DMS153 (cell line): ENCODE measurements at regions not wholly inside any gene's neighbourhood (a gene's known extent, or its start where the extent isn't known, plus 50 kb on each side); places are given as distances from the start of the nearest gene placed in this dataset.

Experiments
- DNase-seq: peaks from one replicate; lab custom pipeline; 2025; lab: John Stamatoyannopoulos, UW

DNA sequence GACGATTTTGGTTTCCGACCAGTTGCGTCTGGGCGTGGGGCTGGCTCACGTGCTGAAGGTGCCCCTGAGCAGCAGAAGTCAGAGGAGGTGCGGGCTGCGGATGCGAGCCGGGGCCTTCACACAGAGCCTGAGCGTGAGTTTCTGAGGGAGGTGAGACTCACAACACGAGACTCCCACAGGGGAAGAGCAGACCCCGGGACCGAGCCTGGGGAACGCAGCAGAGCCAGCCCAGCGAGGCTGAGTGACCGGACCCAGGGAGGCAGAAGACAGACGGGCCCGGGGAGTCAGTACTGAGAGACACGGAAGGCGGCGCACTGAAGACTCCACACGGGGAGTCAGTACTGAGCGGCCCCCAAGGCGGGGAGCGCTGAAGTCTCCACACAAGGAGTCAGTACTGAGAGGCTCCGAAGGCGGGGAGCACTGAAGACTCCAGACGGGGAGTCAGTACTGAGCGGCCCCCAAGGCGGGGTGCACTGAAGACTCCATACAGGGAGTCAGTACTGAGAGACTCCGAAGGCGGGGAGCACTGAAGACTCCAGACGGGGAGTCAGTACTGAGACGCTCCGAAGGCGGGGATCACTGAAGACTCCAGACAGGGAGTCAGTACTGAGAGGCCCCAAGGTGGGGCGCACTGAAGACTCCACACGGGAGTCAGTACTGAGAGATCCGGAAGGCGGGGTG is 77.8 kb downstream of the DLL1 start:
- no peak for DNase-seq

DNA sequence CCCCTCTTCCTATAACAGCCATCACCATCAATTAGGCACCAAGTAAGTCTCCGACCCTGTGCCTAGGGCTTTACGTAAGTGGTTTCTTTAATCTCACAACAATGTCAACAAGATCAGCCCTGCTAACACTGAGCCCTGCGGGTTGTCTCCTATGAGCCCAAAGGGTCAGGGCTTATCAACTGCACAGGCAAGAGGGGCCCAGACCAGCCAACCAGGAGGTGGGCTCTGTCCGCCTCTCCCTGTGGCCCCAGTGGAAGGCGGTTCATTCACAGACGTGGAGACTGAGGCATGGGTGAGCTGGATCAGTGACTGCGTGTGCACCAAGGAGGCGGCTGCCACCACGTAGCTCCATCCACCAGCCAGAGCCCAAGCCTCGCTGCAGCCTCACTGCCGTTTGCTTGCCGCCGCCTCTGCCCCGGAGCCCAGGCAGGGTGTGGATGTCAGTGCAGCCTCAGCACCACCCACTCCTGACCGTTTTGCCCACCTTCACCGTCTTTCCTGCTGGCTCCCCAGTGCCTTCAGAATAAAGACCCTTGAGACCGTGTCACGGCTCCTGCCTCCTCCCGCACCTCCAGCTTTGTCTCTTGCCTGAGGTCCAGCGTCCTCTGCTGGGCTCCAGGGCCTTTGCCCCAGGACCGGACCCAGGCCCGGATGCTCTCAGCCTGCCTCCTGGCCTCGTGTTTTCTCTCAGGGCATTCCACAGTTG is 78.7 kb downstream of the DLL1 start:
- no peak for DNase-seq

DNA sequence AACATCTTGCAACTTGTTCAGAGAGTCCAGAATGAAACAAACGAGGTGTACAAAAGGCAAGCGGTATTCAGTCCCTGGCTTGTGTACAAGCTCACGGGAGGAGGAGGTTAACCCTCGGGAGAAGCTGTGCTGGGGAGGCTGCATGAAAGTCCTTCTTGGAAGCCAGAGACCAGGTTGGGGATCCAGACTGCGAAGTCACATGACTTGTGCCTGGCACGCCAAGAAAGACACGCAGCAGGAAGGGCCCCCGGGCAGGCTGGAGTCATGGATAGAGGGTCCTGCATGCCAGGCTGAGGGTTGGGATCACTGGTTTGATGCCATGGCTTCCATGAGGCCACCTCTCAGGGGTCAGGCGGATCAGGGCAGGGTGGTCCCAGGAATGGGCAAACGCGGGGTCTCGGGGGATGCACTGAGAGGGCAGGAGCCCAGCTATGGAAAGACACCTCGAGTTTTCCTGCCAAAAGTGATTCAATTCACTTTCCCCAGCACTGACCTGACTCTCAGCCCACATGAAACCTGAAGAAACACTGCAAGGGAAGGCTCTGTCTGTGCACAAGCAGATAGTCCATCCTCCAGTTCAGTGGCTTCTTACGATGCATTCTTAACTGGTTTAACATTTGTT is 79.4 kb downstream of the DLL1 start:
- no peak for DNase-seq

DNA sequence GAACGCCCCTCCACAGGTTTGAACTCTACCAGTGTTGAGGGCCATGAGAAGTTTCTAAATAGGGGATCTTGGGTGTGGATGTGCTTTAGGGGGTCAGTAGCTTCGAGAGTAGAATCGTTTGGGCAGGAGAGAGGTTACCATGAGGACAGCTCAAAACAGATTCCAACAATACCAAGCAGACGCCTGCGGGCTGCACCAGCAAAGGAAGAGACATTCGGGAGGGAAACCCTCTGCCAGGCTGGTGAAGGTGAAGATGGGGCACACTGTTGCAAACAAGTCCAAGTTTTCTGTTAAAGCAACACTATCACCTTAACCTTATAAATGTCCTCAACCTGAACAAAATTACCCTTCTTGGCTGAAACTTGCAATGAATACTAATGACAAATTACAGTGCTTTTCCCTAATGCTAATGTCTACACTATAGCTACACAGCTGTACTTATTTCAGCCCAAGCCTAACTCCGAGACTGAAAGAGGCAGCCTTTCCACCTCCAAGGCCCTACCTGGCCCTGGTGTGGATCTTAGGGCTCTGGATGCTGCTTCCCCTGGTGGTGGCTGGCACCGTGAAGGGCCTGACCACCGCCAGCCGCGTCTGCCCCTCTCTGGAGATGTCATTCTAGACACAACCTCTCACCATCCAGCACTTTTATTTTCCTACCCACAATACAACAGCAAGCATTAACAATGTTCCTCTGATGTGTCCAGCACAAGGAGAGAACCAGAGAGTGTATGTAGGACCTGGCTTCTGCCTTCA is 80.1 kb downstream of the DLL1 start:
- DNase-seq: no peak

DNA sequence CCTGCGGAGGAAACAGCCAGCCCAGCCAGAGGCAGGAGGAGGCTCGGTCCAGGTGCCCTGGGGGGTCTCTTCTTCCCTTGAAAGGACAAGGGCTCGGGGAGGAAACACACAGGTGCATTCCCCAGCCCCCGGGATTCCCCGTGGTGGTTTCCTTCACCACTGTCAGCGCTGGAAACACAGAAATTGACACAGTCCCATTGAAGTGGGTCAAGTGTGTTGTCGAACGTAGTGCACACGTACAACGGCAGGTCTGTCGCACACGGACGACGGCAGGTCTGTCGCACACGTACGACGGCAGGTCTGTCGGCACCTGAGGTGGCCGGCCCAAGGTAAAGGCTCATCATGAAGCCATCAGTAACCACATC is 80.9 kb downstream of the DLL1 start:
- no peak for DNase-seq

DNA sequence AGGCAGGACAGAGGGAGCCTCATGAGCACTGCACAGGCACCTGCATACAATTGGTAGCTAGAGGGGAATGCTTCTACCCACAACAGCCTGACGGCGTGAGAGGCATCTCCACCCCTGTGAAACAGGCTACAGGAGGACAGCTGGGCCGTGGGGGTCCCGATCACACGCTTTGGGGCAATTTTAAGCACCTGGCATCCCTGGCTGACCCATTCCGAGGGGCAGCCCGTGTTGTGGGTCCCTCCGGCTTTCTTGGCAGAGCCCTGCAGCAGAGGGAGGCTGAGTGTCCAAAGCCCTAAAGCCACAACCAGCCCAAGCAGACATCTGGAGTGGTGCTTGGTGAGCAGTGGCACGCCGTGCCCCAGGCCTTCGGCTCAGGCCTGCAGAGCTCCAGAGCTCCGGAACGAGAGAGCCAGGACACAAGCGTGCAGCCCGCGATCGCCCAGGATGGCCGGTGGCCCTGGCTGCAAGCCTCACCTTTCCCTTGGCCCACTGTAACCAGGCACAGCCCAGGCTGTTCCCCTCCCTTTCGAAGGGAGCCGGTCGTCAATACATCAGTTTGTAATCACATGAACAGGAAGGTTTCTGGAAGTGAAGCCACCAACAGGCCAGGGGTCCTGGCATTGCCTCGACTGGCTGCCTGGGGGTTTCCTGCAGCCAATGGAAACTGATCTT is 81.4 kb downstream of the DLL1 start:
- DNase-seq: no peak

DNA sequence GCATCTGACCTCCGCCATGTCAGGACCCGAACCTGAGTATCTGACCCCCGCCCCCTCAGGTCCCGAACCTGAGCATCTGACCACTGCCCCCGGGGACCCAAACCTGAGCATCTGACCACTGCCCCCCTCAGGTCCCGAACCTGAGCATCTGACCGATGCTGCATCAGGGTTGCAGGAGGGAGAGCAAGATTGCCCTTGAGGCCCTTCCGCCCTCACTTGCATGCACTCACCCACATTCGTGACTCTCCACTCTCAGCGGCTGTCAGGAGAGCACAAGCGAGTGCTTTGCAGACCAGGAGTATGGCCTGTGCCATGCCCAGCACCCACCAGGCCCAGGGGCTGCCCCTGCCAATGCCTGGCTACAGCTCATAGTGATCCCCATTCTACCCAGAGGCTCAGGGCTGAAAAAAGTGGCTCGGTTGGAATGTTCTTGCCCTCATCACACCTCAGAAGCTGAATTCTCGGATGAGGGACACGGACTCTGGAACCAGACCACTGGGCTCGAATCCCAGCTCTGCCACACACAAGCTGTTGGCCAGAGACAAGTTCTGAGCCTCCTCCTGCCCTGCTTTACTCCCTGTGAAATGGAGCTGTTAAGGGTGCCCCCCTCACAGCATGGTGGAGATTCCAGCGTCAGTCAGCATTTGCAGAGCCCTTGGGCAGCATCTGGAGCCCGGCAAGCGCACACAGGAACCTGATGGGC is 82.1 kb downstream of the DLL1 start:
- DNase-seq: no peak

DNA sequence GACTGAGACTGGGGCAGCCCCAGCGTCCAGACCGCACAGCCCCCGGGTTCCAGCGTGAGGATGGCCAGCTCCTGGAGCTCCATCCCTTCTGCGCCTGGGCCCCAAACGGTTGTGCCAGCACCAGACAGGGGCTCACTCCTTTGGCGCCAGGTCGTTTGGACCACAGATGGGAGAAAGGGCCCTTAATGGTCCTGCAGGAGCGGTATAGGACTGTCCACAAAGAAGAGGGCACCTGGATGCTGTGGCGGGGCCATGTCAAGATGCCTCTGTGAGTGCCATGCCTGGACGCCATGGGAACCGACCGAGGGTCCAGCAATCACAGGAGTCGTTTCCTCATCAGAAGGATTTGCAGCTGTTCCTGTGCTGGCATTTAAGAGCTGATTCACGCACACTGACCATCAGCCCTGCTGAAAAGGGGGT is 82.7 kb downstream of the DLL1 start:
- DNase-seq: no peak

DNA sequence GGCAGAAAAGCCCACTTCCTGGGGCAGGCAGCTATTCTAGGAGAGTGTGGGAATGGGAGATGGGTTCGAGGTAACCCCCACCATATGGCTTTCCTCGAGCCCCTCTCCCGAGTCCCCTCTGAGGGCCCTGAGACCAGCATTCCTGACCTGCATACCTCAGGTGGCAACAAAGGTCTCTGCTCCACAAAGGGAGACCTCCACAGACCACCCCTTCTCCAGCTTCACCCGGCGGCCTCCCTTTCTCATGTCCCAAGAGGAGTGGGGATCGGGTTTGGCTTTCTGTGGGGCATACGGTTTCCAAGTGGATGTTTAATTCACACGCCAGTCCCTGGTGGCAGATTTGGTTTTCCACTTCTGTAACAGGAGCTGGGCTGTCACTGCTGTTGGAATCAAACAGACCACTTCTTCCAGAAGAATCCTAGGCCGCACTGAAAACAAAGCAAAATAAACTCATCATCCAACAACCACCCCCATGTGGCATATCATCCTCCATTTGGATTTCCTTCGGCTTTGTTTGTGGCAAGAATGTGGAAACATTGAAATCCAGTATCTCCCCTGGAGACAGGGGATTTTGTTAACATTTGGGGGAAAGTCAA is 83.2 kb downstream of the DLL1 start:
- no peak for DNase-seq

DNA sequence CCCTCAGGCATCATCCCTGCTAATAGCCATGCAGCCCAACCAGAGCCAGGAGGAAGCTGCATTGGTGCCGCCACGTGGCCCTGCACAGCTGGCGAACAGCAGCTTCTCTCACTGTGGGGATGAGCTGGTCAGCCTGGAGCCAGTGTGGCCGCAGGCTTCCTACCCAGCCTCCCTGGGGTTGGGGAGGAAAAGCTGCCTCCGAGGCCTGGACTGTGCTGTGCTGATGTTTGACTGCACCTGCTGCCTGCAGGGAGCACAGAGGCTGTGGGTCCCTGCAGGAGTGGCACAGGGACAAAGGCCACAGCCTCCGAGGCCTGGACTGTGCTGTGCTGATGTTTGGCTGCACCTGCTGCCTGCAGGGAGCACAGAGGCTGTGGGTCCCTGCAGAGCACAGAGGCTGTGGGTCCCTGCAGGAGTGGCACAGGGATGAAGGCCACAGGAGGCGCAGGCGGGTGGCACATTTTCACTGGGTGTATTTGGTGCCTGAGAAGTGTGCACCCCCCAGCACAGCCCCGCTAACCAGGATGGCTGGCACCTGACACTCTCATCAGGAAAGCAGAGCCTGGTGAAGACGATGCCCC is 83.9 kb downstream of the DLL1 start:
- DNase-seq: no peak

DNA sequence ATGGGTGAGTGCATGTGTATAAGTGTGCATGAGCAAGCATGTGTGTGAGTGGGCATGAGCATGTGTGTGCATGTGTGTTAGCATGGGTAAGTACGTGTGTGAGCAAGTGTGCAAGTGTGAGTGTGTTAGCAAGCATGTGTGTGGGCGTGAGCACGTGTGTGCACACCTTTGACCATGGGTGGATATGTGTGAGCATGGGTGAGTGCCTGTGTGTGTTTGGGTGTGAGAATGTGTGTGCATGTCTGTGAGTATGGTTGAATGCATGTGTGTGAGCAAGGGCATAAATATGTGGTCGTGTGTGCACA is 84.6 kb downstream of the DLL1 start:
- DNase-seq: no peak

DNA sequence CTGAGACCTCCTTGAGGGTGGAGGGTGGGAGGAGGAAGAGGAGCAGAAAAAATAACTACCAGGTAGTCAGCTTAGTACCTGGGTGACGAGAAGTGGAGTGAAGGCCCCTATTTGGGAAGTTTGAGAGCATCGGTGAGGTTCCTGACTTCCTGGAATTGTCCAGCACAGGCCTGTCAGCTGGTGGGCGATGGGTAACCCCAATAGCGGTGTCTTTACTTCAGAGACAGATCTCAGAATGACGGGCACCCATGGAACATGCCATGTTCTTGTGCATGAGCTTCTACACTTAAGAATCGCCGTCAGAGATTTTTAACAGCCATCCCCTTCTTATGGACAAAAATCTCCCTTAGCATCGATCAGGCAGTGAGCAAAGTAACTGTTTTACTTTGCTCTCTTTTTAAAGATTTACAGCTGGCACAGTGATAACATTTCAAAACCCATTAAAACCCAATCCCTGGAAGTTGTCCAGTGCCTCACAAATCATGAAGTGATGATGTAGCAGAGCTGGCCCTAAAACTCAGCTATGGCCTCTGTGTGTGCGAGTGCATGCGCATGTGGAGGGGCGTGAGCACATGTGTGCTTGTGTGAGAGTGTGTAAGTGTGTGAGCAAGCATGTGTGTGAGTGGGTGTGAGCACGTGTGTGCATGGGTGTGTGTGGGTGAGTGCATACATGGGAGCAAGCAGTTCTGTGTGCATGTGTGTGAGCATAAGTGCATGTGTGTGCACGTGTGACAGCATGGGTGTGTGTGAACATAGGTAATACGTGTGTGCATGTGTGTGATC is 85.2 kb downstream of the DLL1 start:
- DNase-seq: no peak

DNA sequence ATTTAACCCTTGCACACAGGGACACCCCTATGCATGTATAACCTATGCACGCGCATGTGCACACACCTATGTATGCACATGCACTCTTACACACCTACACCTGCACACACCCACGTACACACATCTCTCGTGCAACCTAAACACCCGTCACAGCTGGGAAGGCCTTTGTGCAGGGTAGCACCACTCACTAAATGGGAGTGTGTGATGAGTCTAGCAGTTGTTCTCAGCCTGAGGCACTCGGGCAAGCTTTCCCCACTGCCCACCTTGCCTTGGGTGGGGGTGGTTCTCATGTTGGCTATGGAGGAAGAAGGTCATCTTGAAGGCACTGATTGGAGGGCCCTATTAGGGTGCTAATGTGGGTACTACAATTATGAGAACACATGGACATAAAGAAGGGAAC is 85.8 kb downstream of the DLL1 start:
- no peak for DNase-seq

DNA sequence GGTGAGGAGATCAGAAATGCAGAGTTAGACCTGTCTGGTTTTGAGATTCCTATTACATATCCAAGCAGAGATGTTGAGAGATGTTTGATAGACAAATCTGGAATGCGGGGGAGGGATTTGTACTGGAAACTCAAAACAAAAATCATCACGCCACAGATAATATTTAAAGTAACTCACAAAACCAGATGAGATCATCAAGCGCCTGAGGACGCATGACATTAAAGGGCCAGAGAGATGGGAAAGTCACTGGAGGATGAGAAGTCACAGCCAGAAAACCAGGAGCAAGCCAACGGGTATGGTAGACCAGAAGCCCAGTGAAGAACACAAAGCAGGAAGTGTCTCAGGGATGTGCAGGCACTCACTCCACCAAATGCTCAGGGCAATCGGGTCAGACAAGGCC is 87.7 kb downstream of the DLL1 start:
- no peak for DNase-seq

DNA sequence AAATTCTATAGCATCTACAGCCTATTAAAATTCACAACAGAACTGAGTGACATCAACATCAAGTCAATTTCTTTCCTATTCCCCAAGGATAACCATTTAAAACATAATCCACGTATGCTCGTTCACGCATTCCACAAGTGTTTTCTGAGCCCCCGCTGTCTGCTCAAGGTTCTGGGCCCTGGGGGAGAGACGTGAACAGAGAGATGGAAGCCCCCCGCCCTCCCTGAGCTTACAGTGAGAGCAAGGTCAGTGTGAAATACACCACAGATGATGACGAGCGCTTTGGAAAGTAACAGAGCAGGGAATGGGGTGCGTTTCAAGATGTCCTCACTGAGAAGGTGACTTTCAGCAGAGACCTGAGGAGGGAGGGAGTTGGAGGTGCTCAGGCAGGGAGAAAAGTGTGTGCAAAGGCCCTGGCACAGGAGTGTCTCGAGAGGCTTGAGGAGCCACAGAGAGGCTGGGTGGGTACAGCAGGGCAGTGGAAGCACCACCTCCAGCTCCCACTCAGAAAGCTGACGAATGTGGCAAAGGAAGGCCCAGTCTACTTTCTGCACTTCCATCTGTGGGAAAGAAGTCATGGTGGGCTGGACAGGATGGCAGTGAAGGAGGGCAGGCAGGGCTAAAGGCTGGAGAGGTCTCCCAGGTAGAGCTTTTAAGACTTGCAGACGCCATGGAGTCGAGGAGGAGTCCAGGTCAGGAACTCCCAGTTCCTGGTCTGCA is 88.3 kb downstream of the DLL1 start:
- no peak for DNase-seq

DNA sequence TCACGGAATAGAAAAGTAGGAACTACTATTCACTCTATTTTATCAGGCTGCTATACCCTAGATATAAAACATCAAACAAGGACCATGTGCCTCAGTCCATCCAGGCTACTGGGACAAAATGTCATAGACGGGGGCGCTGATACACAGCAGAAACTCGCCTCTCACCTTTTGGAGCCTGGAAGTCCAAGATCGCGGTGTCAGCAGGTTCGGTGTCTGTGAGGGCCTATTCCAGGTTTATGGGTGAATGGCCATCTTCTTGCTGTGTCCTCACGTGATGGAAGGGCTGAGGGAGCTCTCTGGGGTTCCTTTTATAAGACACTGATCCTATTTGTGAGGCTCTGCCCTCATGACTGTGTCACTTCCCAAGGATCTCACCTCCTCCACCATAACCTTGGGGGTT is 89.5 kb downstream of the DLL1 start:
- DNase-seq: no peak

DNA sequence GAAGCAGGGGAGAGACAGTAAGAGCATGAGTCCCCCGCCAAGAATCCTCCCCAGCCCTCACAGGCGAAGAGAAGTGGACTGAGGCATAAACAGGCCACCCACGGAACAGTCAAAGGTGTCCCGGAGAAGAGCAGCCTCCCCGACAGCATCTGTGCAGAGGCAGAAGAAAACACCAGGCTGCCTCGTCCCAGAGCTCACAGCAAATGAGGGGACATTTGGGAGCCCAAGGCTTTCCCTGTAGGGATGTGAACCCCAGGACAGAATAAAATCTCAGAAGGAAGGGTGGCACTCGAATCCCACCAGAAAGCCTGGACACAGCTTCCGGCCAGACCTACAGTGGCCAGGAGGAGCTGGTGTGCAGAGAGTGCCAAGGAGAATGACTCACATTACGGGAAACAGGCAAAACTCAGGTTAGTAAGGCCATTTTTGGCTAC is 90.4 kb downstream of the DLL1 start:
- no peak for DNase-seq

DNA sequence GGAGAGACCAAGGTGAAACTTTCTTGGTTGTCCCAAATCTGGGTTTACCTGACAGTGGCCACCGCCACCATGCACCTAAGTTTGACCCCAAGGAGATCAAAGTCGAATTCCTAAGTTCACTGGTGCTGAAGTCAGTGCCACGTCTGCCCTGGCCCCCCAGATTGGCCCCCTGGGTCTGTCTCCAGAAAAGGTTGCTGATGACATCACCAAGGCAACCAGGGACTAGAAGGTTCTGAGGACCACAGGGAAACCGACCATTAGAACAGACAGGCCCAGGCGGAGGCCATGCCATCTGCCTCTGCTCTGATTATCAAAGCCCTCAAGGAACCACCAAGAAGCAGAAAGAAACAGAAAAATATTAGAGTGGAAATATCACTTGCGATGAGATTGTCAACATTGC is 91.2 kb downstream of the DLL1 start:
- DNase-seq: no peak

DNA sequence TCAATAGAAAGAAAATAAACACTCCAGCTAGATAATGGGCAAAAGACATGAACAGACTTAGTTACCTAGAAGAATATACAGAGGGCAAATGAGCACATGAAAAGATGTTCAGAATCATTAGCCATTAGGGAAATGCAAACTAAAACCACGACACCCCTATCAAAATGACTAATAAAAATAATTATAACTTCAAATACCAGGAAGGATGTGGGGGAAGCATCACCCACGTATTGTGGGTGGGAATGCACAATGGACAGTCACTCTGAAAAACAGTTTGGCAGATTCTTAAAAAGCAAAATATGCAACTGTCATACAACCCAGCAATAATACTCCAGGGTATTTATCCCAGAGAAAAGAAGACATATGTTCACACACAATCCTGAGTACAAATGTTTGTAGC is 92.6 kb downstream of the DLL1 start:
- DNase-seq: no peak
